ENCODE measurements at regions not wholly inside any gene's neighbourhood (a gene's known extent, or its start where the extent isn't known, plus 50 kb on each side); places are given as distances from the start of the nearest gene placed in this dataset.

- H3K9me3 ChIP-seq = no peaks in the 10 kb centered on the region
- no peaks in the 10 kb centered on the region for H3K36me3 ChIP-seq
- TF ChIP-seq POLR2A (IDR thresholded peaks at IDR 0.05) (no peak), CTCF (IDR thresholded peaks at IDR 0.05 in 4 of 5, conservative IDR thresholded peaks at IDR 0.05 in 1 of 5) (no peak)
- no peaks in the 10 kb centered on the region for H3K4me1 ChIP-seq
- intact Hi-C loops (cut with DNase I; ENCODE audit: low total_unique reads) (no loop called here), in situ Hi-C loops (cut with MboI; ENCODE audit: low sequenced_read_pairs in 4 of 4) (no loop called here)
- H3K27ac ChIP-seq = no peak overlapping the region
- no peak overlapping the region for H3K4me3 ChIP-seq
- ATAC-seq (no peak), DNase-seq (no peak)
- H3K27me3 ChIP-seq = no peaks in the 10 kb centered on the region
These were observed 672.7 kb downstream of the CD109 start for GRCh38 chr6:74368746-74369145.

GRCh38 chr6:74366634-74367033 lies 670.6 kb downstream of the CD109 start:
- in situ Hi-C loops (cut with MboI; ENCODE audit: low sequenced_read_pairs in 4 of 4) (no loop called here), intact Hi-C loops (cut with DNase I; ENCODE audit: low total_unique reads) (no loop called here)
- Histone ChIP-seq H3K27ac (no peak overlapping the region), H3K9me3 (no peaks in the 10 kb centered on the region), H3K4me3 (no peak overlapping the region), H3K27me3 (no peaks in the 10 kb centered on the region), H3K4me1 (no peaks in the 10 kb centered on the region), H3K36me3 (no peaks in the 10 kb centered on the region)
- DNase-seq = no peak
- ATAC-seq = no peak
- TF ChIP-seq CTCF (IDR thresholded peaks at IDR 0.05 in 4 of 5, conservative IDR thresholded peaks at IDR 0.05 in 1 of 5) = no peak
- TF ChIP-seq POLR2A (IDR thresholded peaks at IDR 0.05) = no peak

- no peak for DNase-seq
- in situ Hi-C loops (cut with MboI; ENCODE audit: low sequenced_read_pairs in 4 of 4) = no loop called here
- no peaks in the 10 kb centered on the region for H3K36me3 ChIP-seq
- H3K9me3 ChIP-seq = no peaks in the 10 kb centered on the region
- no peaks in the 10 kb centered on the region for H3K27me3 ChIP-seq
- no peak for ATAC-seq
- H3K4me1 ChIP-seq = no peaks in the 10 kb centered on the region
- H3K4me3 ChIP-seq = no peak overlapping the region
- H3K27ac ChIP-seq = no peak overlapping the region
- no peak for TF ChIP-seq POLR2A (IDR thresholded peaks at IDR 0.05)
- no peak for TF ChIP-seq CTCF (IDR thresholded peaks at IDR 0.05 in 4 of 5, conservative IDR thresholded peaks at IDR 0.05 in 1 of 5)
- intact Hi-C loops (cut with DNase I; ENCODE audit: low total_unique reads) = no loop called here
These were observed 666.4 kb downstream of the CD109 start for GRCh38 chr6:74362391-74362790.

GRCh38 chr6:74357321-74357720 lies 661.3 kb downstream of the CD109 start:
- intact Hi-C loops (cut with DNase I; ENCODE audit: low total_unique reads) = no loop called here
- H3K9me3 ChIP-seq = no peaks in the 10 kb centered on the region

More at GRCh38 chr6:74357321-74357720, 661.3 kb downstream of the CD109 start:
- DNase-seq (no peak), ATAC-seq (peak in 1 of 2 donors; percentile 60)
- Histone ChIP-seq H3K36me3 (no peaks in the 10 kb centered on the region), H3K4me1 (no peaks in the 10 kb centered on the region), H3K27me3 (no peaks in the 10 kb centered on the region), H3K4me3 (no peak overlapping the region), H3K27ac (no peak overlapping the region)
- in situ Hi-C loops (cut with MboI; ENCODE audit: low sequenced_read_pairs in 4 of 4) = no loop called here
- no peak for TF ChIP-seq CTCF (IDR thresholded peaks at IDR 0.05 in 4 of 5, conservative IDR thresholded peaks at IDR 0.05 in 1 of 5)
- TF ChIP-seq POLR2A (IDR thresholded peaks at IDR 0.05) = no peak
